HG03103 (cell line): ENCODE measurements at regions not wholly inside any gene's neighbourhood (a gene's known extent, or its start where the extent isn't known, plus 50 kb on each side); places are given as distances from the start of the nearest gene placed in this dataset.

Source experiments
- ATAC-seq: cut with Tn5 transposase; IDR thresholded peaks from one replicate; pipeline ENCODE4 v1.9.1; 2021; ENCODE audit warnings: low read depth; ENCODE audit not compliant: unreplicated experiment

GRCh38 chr4:133776961-133777360, 424.6 kb downstream of the PABPC4L start:
- ATAC-seq, result no peak

- no peak for ATAC-seq
Observed at GRCh38 chr4:133776503-133776902, 425.1 kb downstream of the PABPC4L start.

GRCh38 chr4:133775881-133776280, 425.7 kb downstream of the PABPC4L start:
- ATAC-seq, result no peak

GRCh38 chr4:133775469-133775868, 426.1 kb downstream of the PABPC4L start:
- no peak for ATAC-seq

GRCh38 chr4:133759428-133759827, 442.2 kb downstream of the PABPC4L start:
- no peak for ATAC-seq

GRCh38 chr4:133741766-133742165, 459.8 kb downstream of the PABPC4L start:
- no peak for ATAC-seq

GRCh38 chr4:133720001-133720400, 481.6 kb downstream of the PABPC4L start:
- ATAC-seq, result no peak

- ATAC-seq, result no peak
Observed at GRCh38 chr4:133719098-133719497, 482.5 kb downstream of the PABPC4L start.

- no peak for ATAC-seq
Observed at GRCh38 chr4:133714211-133714610, 487.4 kb downstream of the PABPC4L start.

- ATAC-seq, result no peak
Observed at GRCh38 chr4:133713340-133713739, 488.2 kb downstream of the PABPC4L start.

- ATAC-seq, result no peak
Observed at GRCh38 chr4:133711817-133712216, 489.8 kb downstream of the PABPC4L start.

- ATAC-seq, result no peak
Observed at GRCh38 chr4:133694416-133694815, 507.2 kb downstream of the PABPC4L start.

- ATAC-seq, result no peak
Observed at GRCh38 chr4:133683967-133684366, 517.6 kb downstream of the PABPC4L start.

- ATAC-seq, result no peak
Observed at GRCh38 chr4:133668061-133668851, 519.2 kb downstream of the PCDH10 start.

- no peak for ATAC-seq
Observed at GRCh38 chr4:133647206-133647605, 498.1 kb downstream of the PCDH10 start.

- ATAC-seq, result no peak
Observed at GRCh38 chr4:133641191-133641590, 492.1 kb downstream of the PCDH10 start.

- no peak for ATAC-seq
Observed at GRCh38 chr4:133638751-133639150, 489.7 kb downstream of the PCDH10 start.

GRCh38 chr4:133637161-133637560, 488.1 kb downstream of the PCDH10 start:
- no peak for ATAC-seq

- no peak for ATAC-seq
Observed at GRCh38 chr4:133624744-133625143, 475.6 kb downstream of the PCDH10 start.

GRCh38 chr4:133623847-133624246, 474.8 kb downstream of the PCDH10 start:
- no peak for ATAC-seq

- ATAC-seq, result no peak
Observed at GRCh38 chr4:133621628-133622027, 472.5 kb downstream of the PCDH10 start.

GRCh38 chr4:133620555-133620954, 471.5 kb downstream of the PCDH10 start:
- ATAC-seq, result no peak

- no peak for ATAC-seq
Observed at GRCh38 chr4:133618963-133619362, 469.9 kb downstream of the PCDH10 start.
